ENCODE measurements at regions not wholly inside any gene's neighbourhood (a gene's known extent, or its start where the extent isn't known, plus 50 kb on each side); places are given as distances from the start of the nearest gene placed in this dataset.
"Not testable (repeated sequence)": the region's sequence is repeated elsewhere in the genome, so short reads cannot be mapped to it uniquely, and the experiment has no call there.

DNA sequence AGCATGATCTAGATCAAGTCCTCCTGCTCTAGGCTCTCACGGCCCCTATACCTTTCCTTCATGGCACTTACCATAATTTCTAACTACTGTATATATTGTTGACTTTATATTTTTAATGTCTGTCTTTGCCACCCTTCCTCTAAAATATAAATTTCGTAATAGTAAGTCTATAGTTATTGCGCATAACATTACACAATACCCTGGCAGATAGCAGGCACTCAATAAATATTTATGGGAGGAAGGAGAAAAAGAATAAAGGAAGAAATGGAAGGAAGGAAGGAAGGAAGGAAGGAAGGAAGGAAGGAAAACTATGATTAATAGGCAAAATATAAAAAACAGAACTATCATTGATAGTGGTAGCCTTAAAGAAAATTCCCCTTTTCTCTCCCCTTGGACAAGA is 190.3 kb upstream of the LMCD1 start:
- no peak for DNase-seq (ENCODE audit: low read depth)
- H3K4me3 ChIP-seq (ENCODE audit: low read depth, low read length), result no peak overlapping the region

DNA sequence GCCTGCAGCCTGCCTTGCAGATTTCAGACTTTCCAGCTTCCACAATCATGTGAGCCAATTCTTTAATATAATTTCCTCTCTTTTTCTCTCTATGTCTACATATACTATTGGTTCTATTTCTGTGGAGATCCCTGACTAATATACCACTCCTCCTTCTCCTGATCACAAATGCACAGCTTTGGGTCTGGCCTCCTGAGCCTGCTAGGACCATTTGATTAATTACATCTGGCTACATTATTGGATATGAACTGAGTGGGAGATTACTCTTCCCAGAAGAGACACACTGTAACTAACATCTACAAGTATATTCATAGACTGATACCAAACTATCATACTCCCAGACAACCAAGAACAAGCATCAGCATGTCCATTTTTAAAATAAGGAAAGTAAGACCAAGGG is 188.9 kb upstream of the LMCD1 start:
- TF ChIP-seq, protein P1, sequence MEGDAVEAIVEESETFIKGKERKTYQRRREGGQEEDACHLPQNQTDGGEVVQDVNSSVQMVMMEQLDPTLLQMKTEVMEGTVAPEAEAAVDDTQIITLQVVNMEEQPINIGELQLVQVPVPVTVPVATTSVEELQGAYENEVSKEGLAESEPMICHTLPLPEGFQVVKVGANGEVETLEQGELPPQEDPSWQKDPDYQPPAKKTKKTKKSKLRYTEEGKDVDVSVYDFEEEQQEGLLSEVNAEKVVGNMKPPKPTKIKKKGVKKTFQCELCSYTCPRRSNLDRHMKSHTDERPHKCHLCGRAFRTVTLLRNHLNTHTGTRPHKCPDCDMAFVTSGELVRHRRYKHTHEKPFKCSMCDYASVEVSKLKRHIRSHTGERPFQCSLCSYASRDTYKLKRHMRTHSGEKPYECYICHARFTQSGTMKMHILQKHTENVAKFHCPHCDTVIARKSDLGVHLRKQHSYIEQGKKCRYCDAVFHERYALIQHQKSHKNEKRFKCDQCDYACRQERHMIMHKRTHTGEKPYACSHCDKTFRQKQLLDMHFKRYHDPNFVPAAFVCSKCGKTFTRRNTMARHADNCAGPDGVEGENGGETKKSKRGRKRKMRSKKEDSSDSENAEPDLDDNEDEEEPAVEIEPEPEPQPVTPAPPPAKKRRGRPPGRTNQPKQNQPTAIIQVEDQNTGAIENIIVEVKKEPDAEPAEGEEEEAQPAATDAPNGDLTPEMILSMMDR (conservative IDR thresholded peaks at IDR 0.05; ENCODE audit: low read depth, low read length), result no peak

More for the DNA sequence above, 190.3 kb upstream of the LMCD1 start:
- TF ChIP-seq, protein P1 (conservative IDR thresholded peaks at IDR 0.05; ENCODE audit: low read depth, low read length), result no peak

DNA sequence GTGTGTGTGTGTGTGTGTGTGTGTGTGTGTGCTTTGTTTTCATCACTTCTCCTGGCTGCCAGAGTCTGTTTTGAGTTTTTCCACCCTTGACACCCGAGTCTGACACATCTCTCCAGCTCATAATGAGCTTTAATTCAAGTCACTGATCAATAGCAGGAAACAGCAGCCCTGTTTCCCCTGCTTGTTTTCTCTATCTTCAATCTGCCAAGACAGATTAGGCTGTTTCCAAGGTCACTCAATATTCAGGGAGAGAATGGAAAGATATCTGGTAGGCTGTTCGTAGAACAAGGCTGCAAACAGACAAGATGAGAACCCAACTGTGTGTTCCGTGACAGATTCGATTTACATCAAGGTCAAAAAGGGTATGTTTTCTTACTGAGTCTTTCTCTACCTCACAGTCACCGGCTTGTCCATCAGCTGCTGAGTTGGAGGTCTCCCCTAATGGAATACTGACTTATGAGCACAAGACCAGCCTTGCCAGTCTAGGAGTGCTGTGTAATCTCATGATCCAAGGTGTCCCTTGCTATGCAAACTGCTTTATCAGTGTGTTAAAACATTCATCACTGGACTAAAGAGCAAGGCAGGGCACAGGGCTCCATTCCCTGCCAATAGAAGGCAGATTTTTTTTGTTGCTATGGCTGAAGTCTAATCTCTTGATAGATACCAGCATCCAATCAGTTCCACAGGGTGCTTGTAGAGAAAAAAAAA is 187.9 kb upstream of the LMCD1 start:
- TF ChIP-seq, protein P1 (conservative IDR thresholded peaks at IDR 0.05; ENCODE audit: low read depth, low read length), result no peak
- no peak for DNase-seq (ENCODE audit: low read depth)

More for the DNA sequence above, 188.9 kb upstream of the LMCD1 start:
- no peak for DNase-seq (ENCODE audit: low read depth)
- H3K4me3 ChIP-seq (ENCODE audit: low read depth, low read length), result no peak overlapping the region

DNA sequence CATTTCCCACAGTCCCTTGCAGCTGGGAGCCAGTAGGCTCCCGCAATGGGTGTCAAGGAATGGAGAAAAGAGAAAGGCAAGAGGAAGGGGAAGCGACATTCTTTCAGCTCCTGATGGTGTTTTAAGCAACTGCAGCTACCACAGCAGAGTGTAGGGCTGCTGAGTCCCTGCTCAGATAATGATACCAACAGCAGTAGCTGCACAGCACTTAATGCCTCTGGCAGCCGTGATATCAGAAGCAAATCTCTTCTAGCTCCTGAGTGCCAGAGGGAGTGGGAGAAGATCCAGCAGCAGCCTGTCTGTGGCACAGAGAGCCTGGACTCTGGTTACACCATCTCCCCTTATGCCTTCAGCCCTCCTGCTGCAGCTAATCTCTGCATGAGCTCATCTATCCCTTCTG is 186.1 kb upstream of the LMCD1 start:
- H3K4me3 ChIP-seq (ENCODE audit: low read depth, low read length); DNase-seq (ENCODE audit: low read depth): not testable (repeated sequence)

More for the DNA sequence above, 187.9 kb upstream of the LMCD1 start:
- H3K4me3 ChIP-seq (ENCODE audit: low read depth, low read length), result no peak overlapping the region

DNA sequence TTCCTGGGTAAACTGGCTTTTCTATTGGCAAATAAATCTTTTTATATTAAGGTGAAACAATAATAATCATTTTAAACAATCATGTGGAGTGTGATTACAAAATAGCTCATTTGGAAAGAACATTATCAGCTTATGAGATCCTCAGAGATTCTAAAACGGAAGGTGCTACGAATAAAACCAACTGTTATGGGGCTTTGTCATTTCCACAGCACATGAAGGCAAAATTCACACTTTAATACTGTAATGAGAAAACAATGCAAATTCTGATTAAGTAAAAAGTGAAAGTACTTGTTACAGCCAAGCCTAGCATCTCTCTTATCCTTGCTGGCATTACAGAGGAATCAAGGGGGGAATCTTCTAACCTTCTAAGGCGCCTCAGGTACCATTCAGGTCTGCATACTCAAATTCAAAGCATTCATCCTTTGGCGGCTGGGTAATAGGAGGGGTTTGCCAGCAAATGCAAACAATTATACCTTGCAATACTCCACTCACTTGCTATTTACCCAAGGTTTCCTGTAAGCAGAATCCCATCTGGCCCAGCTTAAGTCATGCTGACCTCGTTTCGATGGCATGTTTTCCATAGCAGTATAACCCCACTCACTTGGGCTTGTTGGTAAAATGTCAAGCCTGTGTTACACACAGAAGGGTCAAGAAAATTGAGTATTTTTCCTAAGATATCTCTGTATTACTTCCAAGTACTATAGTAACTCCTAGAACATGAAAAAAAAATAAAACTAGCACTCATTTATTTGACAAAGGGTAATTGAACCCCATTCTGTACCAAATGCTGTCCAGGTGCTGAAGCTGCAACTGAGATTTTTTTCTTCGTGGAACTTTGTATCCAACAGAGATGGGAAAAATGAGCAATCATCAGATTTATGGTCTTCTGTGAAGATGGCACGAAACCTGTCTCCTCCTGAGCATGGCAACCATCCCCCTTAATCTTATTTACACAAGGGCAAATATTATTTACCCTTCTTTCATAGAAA is 183.7 kb upstream of the LMCD1 start:
- no peak overlapping the region for H3K4me3 ChIP-seq (ENCODE audit: low read depth, low read length)
- DNase-seq (ENCODE audit: low read depth), result peak; percentile 19
- TF ChIP-seq, protein P1 (conservative IDR thresholded peaks at IDR 0.05; ENCODE audit: low read depth, low read length), result no peak

DNA sequence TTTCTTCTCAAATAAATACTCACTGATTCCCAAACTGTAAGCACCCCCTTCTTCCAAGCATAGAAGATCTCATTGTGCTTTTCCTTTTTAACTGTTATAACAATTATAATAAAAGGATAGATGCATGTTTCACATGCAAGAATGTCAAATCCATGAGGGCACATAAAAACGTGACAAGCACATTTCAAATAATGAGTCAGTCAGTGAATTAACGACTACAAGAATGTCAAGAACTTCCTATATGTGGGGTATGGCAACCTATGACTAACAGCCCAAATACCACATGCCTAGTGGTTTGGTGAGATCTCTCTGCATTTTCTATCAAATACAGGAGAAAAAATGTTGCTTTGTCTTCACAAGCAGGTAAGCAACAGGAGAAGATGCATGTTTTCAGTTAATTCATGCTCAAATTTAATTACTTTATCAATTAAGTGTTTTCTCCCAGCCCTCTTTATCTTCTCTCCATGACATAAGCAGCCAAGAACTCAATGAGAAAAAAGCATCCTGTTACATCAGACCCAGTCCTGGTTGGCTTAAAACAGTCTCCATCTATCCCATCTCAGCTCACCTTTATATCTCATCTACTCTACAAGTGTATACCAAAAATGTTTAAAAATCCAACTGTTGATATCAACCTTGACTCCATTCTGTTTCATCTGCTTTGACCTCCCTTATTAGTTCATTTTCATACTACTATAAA is 181.5 kb upstream of the LMCD1 start:
- no peak overlapping the region for H3K4me3 ChIP-seq (ENCODE audit: low read depth, low read length)
- TF ChIP-seq, protein P1 (conservative IDR thresholded peaks at IDR 0.05; ENCODE audit: low read depth, low read length), result no peak
- DNase-seq (ENCODE audit: low read depth), result peak; percentile 73

All from choroid plexus epithelial cell (primary cell).